ENCODE measurements at regions not wholly inside any gene's neighbourhood (a gene's known extent, or its start where the extent isn't known, plus 50 kb on each side); places are given as distances from the start of the nearest gene placed in this dataset.
"Not testable (repeated sequence)": the region's sequence is repeated elsewhere in the genome, so short reads cannot be mapped to it uniquely, and the experiment has no call there.

DNA sequence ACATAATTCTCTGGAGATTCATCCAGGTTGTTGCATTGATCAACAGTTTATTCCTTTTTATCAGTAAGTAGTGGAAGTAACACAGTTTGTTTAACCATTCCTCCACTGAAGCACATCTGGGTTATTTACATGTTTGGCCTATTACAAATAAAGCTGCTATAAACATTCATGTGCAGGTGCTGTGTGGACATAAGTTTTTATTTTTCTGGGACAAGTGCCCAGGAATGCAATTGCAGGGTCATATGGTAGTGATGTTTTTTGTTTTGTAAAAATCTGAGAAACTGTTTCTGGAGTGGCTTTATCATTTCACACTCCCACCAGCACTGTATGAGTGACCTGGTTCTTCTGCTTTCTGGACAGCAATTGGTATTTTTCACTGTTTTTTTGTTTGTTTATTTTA is 505.4 kb downstream of the CCER1 start:
- no peaks in the 10 kb centered on the region for H3K36me3 Mint-ChIP-seq (ENCODE audit: low read depth)
- H3K4me1 Mint-ChIP-seq, result no peaks in the 10 kb centered on the region
- H3K4me3 Mint-ChIP-seq, result no peak overlapping the region
- no peak for ATAC-seq (replicated peaks)
- no peak overlapping the region for H3K27ac Mint-ChIP-seq
- no peaks in the 10 kb centered on the region for H3K27me3 Mint-ChIP-seq
- H3K9me3 Mint-ChIP-seq, result peaks cover 6% of the 10 kb centered on the region

DNA sequence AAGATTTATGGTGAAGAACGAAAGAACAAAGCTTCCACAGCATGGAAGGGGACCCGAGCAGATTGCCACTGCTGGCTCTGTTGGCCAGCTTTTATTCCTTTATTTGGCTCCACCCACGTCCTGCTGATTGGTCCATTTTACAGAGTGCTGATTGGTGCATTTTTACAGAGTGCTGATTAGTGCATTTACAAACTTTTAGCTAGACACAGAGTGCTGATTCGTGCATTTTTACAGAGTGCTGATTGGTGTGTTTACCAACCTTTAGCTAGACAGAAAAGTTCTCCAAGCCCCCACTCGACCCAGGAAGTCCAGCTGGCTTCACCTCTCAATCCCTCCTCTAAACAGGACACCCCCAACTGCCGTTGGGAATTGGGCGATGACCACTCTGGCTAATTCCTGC is 511.5 kb downstream of the CCER1 start:
- not testable (repeated sequence) for H3K27ac Mint-ChIP-seq; ATAC-seq (replicated peaks); H3K36me3 Mint-ChIP-seq (ENCODE audit: low read depth); H3K9me3 Mint-ChIP-seq; H3K4me1 Mint-ChIP-seq; H3K4me3 Mint-ChIP-seq; H3K27me3 Mint-ChIP-seq

DNA sequence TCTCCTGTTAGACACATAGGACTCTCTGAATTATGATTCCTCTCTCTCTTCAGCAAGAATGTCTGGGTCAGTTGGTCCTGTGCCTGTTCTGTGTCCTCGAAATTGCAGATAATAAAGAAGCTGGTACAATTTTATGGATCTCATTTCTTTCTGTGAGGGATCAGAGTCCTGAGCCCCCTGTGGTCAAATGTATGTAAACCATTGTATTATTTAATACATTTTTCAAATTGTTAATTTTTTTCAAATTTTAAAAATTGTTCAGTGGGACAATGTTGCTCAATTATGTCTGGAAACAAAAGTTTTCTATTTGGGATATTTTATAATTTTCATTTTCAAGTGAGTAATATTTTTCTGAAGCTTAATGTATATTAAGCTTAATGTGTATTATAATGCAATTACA is 513.5 kb downstream of the CCER1 start:
- no peak for ATAC-seq (replicated peaks)
- Mint-ChIP-seq H3K36me3 (ENCODE audit: low read depth) (no peaks in the 10 kb centered on the region), H3K4me3 (no peak overlapping the region), H3K27ac (no peak overlapping the region), H3K4me1 (no peaks in the 10 kb centered on the region), H3K27me3 (peaks cover 3% of the 10 kb centered on the region), H3K9me3 (peaks cover 13% of the 10 kb centered on the region)

DNA sequence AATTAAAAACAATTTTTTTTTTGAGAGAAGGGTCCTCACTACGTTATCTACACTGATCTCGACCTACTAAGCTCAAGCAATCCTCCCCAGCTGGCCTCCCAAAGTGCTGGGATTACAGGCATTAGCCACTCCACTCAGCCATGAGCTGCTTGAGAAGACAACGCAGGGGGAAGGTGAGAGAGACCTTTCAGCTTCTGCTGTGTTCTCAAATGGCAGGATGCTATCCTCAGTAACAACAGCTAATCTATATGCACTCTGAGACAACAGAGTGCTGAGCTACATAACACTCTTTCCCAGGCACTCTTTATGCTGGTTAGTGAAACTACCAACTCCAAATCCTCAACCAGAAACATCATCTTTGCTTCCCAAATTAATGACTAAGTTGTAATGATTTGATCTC is 526.1 kb downstream of the CCER1 start:
- no peaks in the 10 kb centered on the region for H3K36me3 Mint-ChIP-seq (ENCODE audit: low read depth)
- H3K27me3 Mint-ChIP-seq, result peaks cover 3% of the 10 kb centered on the region
- no peaks in the 10 kb centered on the region for H3K4me1 Mint-ChIP-seq
- no peaks in the 10 kb centered on the region for H3K9me3 Mint-ChIP-seq
- no peak overlapping the region for H3K4me3 Mint-ChIP-seq
- no peak for ATAC-seq (replicated peaks)
- no peak overlapping the region for H3K27ac Mint-ChIP-seq

DNA sequence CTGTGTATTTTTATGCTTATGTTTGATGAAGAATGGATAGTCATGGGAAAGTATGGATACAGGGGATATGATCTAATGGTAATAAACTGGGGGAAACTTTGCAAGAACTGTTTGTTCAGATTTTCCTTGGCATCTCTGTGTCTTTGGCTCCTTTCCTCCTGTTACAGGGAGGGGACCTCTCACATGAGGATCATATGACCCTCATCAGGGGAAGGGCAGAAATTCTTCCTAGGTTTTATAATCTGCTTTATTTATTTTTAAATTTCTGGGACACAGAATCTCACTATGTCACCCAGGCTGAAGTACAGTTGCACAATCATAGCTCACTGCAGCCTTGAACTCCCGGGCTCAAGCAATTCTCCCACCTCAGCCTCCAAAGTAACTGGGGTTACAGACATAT is 526.5 kb downstream of the CCER1 start:
- Mint-ChIP-seq H3K4me3 (no peak overlapping the region), H3K36me3 (ENCODE audit: low read depth) (no peaks in the 10 kb centered on the region), H3K27ac (no peak overlapping the region), H3K4me1 (no peaks in the 10 kb centered on the region), H3K27me3 (peaks cover 3% of the 10 kb centered on the region), H3K9me3 (no peaks in the 10 kb centered on the region)
- ATAC-seq (replicated peaks), result no peak

DNA sequence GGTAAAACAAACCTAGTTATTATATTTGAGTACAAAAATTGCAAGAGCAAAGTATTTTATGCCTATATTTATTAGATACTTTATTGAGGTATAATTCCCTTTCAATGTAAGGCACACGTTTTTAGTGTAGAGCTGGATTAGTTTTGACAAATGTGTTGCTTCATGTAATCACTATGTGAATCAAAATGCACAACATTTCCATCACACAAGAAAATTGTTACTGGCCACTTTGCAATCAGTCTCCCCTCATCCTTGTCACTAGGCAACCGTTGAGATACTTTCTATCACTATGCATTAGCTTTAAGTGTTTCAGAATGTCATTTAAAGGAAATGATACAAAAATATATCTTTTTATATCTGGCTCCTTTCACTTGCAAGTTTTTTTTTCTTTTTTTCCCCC is 531.0 kb downstream of the CCER1 start:
- H3K9me3 Mint-ChIP-seq, result no peaks in the 10 kb centered on the region
- no peaks in the 10 kb centered on the region for H3K4me1 Mint-ChIP-seq
- H3K27me3 Mint-ChIP-seq, result peaks cover 3% of the 10 kb centered on the region
- no peak for ATAC-seq (replicated peaks)
- H3K27ac Mint-ChIP-seq, result no peak overlapping the region
- no peak overlapping the region for H3K4me3 Mint-ChIP-seq
- H3K36me3 Mint-ChIP-seq (ENCODE audit: low read depth), result no peaks in the 10 kb centered on the region

DNA sequence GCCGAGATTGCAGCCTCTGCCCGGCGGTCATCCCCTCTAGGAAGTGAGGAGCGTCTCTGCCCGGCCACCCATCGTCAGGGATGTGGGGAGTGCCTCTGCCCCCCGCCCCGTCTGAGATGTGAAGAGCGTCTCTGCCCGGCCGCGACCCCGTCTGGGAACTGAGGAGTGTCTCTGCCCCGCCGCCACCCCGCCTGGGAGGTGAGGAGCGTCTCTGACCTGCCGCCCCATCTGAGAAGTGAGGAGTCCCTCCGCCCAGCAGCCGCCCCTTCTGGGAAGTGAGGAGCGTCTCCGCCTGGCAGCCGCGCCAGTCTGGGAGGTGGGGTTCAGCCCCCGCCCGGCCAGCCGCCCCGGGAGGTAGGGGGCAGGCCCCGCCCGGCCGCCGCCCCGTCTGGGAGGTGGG is 544.0 kb downstream of the CCER1 start:
- Mint-ChIP-seq H3K4me1 (no peaks in the 10 kb centered on the region), H3K4me3 (no peak overlapping the region), H3K9me3 (peaks cover 3% of the 10 kb centered on the region), H3K36me3 (ENCODE audit: low read depth) (no peaks in the 10 kb centered on the region), H3K27me3 (peaks cover 4% of the 10 kb centered on the region), H3K27ac (no peak overlapping the region)
- no peak for ATAC-seq (replicated peaks)

DNA sequence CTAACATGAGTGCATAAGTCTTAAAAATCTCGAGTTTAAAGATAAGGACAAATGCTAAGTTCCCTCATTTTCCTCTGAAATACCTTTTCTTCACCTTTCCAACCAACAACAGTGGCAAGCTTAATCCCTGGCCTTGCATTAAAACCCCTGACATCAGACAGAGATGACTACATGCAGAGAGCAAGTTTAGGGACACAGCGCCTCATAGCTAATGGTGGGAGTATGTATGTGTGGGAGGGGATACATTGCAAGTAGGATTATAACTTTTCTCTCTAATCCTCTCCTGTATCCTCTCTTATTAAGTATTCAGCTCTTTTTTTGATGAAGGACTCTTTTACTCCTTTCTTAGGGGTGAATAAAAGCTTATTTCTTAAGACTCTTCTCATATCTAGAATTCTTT is 547.1 kb downstream of the CCER1 start:
- Mint-ChIP-seq H3K36me3 (ENCODE audit: low read depth) (no peaks in the 10 kb centered on the region), H3K4me1 (no peaks in the 10 kb centered on the region), H3K27ac (no peak overlapping the region), H3K27me3 (no peaks in the 10 kb centered on the region), H3K4me3 (no peak overlapping the region), H3K9me3 (no peaks in the 10 kb centered on the region)
- ATAC-seq (replicated peaks), result no peak

DNA sequence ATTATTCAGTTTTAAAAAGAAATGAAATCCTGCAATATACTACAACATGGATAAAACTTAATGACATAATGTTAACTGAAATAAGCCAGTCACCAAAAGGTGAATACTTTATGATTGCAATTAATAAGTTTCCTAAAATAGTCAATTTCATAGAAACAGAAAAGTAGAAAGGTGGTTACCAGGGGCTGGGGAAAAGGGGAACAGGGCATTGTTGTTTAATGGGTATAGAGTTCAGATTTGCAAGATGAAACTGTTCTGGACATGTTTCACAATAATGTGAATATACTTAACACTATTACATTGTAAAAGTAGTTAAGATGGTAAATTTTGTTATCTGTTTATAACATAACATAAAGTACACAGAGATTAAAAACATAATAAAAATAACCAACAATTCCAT is 550.9 kb downstream of the CCER1 start:
- no peak for ATAC-seq (replicated peaks)
- no peaks in the 10 kb centered on the region for H3K4me1 Mint-ChIP-seq
- no peak overlapping the region for H3K4me3 Mint-ChIP-seq
- no peaks in the 10 kb centered on the region for H3K27me3 Mint-ChIP-seq
- no peak overlapping the region for H3K27ac Mint-ChIP-seq
- H3K9me3 Mint-ChIP-seq, result no peaks in the 10 kb centered on the region
- no peaks in the 10 kb centered on the region for H3K36me3 Mint-ChIP-seq (ENCODE audit: low read depth)

DNA sequence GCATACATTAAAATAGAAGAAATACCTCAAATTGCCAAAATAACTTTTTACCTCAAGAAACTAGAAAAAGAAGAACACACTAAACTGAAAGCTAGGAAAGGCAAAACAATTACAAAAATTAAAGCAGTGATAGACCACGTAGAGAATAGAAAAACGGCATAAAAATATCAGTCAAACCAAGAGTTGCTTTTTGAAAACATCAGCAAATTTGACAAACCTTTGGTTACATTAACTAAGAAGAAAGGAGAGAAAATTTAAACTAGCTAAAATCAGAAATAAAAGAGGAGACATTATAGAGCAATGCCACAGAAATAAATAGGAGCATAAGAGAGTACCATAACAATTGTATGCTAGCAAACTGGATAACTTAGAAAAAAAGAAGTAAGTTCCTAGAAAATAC is 553.8 kb downstream of the CCER1 start:
- H3K9me3 Mint-ChIP-seq, result peaks cover 3% of the 10 kb centered on the region
- no peaks in the 10 kb centered on the region for H3K4me1 Mint-ChIP-seq
- no peaks in the 10 kb centered on the region for H3K27me3 Mint-ChIP-seq
- ATAC-seq (replicated peaks), result no peak
- no peak overlapping the region for H3K27ac Mint-ChIP-seq
- H3K4me3 Mint-ChIP-seq, result no peak overlapping the region
- no peaks in the 10 kb centered on the region for H3K36me3 Mint-ChIP-seq (ENCODE audit: low read depth)

DNA sequence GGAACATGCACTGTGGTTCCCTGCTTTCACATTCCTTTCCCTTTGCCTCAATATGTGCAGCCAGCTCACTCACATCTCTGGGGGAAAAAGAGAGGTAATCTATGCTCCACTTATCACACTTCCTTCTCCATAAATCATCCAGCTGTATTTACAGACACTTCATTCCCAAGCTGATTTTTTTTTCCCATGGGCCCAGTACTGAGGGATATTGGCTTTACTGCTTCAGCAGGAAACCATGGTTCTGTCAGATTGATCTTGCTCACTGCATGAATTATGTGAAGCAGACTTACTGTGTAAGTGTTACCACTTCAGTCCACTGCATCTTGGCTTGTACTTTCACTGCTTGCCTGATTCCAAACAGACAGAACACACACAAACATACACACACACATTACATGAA is 555.6 kb downstream of the CCER1 start:
- no peak for ATAC-seq (replicated peaks)
- H3K4me3 Mint-ChIP-seq, result no peak overlapping the region
- peaks cover 6% of the 10 kb centered on the region for H3K9me3 Mint-ChIP-seq
- H3K4me1 Mint-ChIP-seq, result no peaks in the 10 kb centered on the region
- H3K27me3 Mint-ChIP-seq, result no peaks in the 10 kb centered on the region
- no peaks in the 10 kb centered on the region for H3K36me3 Mint-ChIP-seq (ENCODE audit: low read depth)
- H3K27ac Mint-ChIP-seq, result no peak overlapping the region

DNA sequence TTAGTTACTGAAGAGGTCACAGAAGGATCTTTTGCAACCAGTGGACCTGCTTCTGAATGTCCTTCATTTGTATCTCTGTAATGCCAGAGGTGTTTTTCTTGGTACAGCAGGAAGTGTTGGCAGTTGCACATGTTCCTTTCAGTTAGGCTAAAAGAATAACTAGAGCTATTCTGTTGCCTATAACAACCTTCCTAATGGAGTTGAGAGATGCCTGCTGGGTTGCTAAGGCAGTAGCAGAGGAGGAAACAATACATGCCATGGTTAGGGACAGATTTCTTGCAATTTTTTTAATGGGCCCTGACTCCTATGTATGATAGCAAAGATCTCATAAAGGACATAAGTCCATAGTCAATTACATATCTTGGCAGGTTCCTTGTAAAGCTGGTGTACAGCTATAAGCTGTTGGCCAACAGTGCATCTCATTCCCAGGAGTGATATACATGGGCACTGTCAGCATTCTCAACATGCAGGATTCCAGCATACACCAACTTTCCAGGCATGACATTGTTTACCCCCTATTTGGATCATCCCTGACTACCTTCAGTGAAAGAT is 556.6 kb downstream of the CCER1 start:
- no peak for ATAC-seq (replicated peaks)

DNA sequence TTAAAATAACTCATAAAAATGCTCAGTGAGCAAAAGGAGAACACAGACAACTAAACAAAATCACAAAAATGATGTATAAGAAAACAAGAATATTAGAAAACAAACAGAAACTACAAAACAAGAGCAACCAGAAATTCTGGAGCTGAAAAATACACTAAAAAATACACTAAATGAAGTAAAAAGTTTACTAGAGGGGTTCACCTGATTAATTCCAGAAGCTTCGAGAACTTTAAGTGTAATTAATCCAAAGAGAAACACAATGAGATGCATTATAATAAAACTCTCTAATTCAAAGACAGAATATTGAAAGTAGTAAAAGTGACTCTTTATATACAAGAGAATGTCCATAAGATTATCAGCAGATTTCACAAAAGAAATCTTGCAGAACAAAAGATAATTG is 558.4 kb downstream of the CCER1 start:
- Mint-ChIP-seq H3K4me1 (no peaks in the 10 kb centered on the region), H3K27me3 (no peaks in the 10 kb centered on the region), H3K9me3 (peaks cover 6% of the 10 kb centered on the region), H3K36me3 (ENCODE audit: low read depth) (no peaks in the 10 kb centered on the region), H3K4me3 (no peak overlapping the region), H3K27ac (no peak overlapping the region)
- ATAC-seq (replicated peaks), result no peak

More for the DNA sequence above, 556.6 kb downstream of the CCER1 start:
- Mint-ChIP-seq H3K4me3 (no peak overlapping the region), H3K9me3 (peaks cover 6% of the 10 kb centered on the region), H3K36me3 (ENCODE audit: low read depth) (no peaks in the 10 kb centered on the region), H3K27ac (no peak overlapping the region), H3K27me3 (no peaks in the 10 kb centered on the region), H3K4me1 (no peaks in the 10 kb centered on the region)

DNA sequence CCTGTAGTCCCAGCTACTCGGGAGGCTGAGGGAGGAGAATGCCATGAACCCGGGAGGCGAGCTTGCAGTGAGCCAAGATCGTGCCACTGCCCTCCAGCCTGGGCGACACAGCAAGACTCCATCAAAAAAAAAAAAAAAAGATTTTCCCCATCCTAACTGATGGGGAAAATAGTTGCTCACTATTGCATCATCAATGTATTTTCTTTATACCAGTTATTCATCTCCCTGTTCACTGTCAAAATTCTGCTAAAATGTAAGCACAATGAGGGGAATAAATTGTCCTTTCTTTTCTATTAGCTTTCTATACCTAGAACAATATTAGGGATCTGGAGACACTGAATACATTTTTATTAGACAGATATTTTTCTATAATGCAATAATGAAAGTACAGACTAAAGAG is 561.3 kb downstream of the CCER1 start:
- Mint-ChIP-seq H3K27ac (no peak overlapping the region), H3K27me3 (no peaks in the 10 kb centered on the region), H3K4me3 (no peak overlapping the region), H3K36me3 (ENCODE audit: low read depth) (no peaks in the 10 kb centered on the region), H3K9me3 (peaks cover 6% of the 10 kb centered on the region), H3K4me1 (no peaks in the 10 kb centered on the region)
- ATAC-seq (replicated peaks), result no peak

DNA sequence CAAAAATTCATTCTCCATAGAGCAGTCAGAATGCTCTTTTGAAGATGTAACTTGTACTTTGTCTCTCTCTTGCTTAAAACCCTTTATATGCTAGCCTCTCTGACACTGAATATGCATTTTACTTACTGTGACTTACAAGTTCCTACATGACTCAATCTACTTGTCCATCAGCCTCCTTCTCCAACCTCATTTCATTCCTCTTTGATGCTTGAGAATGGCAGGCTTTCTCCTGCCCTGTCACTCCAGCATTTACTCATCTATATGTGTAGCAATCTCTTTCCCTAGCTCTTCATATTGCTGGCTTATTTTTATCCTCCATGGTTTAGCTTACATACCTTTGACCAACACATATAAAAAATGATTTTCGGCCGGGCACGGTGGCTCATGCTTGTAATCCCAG is 561.9 kb downstream of the CCER1 start:
- peaks cover 6% of the 10 kb centered on the region for H3K9me3 Mint-ChIP-seq
- no peaks in the 10 kb centered on the region for H3K36me3 Mint-ChIP-seq (ENCODE audit: low read depth)
- H3K4me3 Mint-ChIP-seq, result no peak overlapping the region
- H3K4me1 Mint-ChIP-seq, result no peaks in the 10 kb centered on the region
- no peaks in the 10 kb centered on the region for H3K27me3 Mint-ChIP-seq
- no peak for ATAC-seq (replicated peaks)
- H3K27ac Mint-ChIP-seq, result no peak overlapping the region

DNA sequence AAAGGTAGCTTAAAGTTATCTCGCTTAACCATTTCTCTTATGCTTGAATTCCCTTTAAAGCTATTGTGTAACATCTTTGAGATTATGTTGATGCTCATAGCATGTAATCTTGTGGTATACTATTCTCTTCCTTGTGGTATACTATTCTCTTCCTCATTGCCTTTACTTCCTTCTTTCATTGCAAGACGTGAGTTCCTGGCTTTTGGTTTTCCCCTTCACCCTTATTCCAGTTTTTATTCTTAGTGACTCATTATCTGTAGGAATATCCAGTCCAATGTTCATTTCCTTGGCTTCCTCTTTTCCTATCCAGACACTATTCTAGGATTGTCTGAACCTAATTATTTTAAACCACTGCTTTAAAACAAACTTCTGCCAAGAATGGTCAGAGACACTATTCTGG is 564.0 kb downstream of the CCER1 start:
- no peaks in the 10 kb centered on the region for H3K36me3 Mint-ChIP-seq (ENCODE audit: low read depth)
- H3K27ac Mint-ChIP-seq, result no peak overlapping the region
- H3K27me3 Mint-ChIP-seq, result no peaks in the 10 kb centered on the region
- H3K4me1 Mint-ChIP-seq, result no peaks in the 10 kb centered on the region
- no peak for ATAC-seq (replicated peaks)
- peaks cover 2% of the 10 kb centered on the region for H3K9me3 Mint-ChIP-seq
- H3K4me3 Mint-ChIP-seq, result no peak overlapping the region

Measured in activated T-helper 17 cell treated with anti-CD3 and anti-CD28 coated beads, Interleukin-2, amount 50 U/mL, for 72 hours (primary cell).